GM21367 (cell line): ENCODE measurements at regions not wholly inside any gene's neighbourhood (a gene's known extent, or its start where the extent isn't known, plus 50 kb on each side); places are given as distances from the start of the nearest gene placed in this dataset.
"Not testable (repeated sequence)": the region's sequence is repeated elsewhere in the genome, so short reads cannot be mapped to it uniquely, and the experiment has no call there.

ENCODE experiments used
- ATAC-seq: cut with Tn5 transposase; IDR thresholded peaks from one replicate; pipeline ENCODE4 v1.9.1; 2021; ENCODE audit not compliant: unreplicated experiment

DNA sequence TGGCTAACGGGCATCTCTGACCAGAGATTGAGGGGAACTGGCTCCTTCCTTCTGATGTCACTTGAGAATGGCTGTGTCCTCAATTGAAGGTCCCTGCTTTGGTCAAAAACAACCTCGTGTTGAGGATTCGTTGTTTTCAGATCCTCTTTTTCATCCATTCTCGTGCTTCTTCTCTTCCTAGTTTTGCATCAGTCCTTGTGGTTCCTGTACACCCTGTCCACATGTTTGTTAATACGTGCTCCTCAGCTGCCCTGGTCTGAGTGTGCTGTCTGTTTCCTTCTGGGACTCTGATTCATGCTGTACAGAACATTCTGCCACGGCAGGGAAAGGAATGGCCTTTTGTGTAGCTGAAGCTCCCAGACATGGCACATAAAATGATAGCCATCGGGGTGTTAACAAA is 863.2 kb upstream of the GOT2 start:
- no peak for ATAC-seq

DNA sequence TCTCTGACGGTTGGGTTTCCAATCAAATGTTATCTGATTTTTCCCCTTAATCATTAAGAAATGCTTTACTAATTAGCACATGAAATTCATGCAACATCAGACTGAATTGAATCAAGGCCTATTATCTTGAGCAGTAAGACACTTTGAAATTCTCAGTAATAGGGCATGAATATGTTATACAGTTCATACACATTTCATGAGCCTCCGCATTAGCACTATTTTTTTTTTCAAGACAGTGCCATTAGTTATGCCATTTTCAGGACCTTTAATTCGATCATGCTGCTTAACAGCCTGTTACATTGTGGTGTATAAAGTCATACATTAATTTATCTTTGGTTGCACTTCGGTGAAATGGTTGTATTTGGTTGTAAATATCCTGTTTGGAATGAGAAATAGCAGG is 862.6 kb upstream of the GOT2 start:
- ATAC-seq = no peak

GRCh38 chr16:59593194-59593661 is 859.1 kb upstream of the GOT2 start:
- no peak for ATAC-seq

- no peak for ATAC-seq
Observed at GRCh38 chr16:59591480-59591879, 857.4 kb upstream of the GOT2 start.

DNA sequence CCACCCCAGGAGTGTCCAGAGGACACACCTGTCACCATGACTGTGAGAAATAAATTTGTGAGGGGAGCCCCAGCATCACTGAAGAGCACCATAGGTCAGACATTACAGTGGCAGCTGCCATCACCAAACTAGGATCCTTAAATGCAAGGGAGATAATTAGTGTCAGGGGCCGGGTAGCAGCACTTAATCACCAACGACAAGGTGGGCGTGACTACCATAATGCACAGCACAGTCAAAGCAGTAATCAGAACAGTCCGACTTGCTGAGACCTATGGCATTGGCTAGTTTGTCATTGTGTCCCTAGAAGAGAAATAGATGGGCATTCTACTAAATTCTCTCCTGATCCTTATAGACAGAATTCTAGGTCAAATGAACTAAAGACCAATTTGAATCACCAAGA is 856.7 kb upstream of the GOT2 start:
- no peak for ATAC-seq

- no peak for ATAC-seq
Observed at GRCh38 chr16:59586331-59586730, 852.2 kb upstream of the GOT2 start.

DNA sequence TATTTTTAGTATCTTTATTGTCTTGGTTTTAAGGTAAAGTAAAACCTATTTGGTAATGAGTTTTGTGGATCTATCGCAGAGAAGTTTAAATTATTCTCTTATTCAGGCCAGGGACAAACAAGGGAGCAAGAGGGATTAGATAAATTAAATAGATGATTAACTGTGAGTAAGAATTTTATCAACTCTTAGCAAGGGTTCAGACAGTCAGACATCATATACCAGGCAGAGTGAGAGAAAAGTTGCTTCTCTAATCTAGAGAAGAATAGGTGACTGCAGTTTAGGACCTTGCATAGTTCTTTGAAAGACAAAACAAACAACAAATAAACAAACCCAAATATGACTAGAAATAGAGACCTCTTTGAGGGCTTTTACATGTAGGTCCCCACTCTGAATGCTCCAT is 840.2 kb upstream of the GOT2 start:
- ATAC-seq = no peak

DNA sequence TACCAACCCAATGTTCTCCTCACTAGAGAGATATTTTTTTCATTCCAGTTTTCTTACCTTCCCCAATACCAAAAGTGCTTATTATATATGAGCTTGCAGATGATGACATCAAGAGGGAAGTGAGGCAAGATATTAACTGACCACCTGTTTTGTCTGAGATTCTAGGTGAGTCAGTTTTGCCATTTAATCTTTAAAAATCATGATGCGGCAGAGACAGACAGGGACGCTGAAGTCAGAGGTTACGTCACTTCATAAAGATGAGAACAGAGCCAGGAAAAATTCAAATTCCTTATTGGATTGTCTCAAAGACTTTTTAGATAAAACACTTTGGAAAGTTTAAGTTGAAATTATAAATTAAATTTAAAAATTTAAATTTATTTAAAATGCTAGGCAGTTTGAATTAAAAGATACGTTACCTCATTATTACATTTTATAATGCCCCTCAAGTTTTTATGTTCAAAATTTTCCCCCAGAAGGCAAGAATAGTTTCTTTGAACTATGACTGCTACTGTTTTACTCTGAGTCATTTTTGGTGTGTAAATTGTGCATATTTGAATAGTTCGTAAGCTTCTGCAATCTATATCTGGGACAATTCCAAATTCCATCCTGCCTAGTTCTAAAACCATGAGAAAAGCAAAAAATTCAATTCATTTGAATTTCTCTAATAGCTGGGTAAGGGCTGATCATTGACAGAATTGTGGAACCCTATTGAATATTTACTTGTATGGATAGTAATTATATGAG is 839.6 kb upstream of the GOT2 start:
- no peak for ATAC-seq

DNA sequence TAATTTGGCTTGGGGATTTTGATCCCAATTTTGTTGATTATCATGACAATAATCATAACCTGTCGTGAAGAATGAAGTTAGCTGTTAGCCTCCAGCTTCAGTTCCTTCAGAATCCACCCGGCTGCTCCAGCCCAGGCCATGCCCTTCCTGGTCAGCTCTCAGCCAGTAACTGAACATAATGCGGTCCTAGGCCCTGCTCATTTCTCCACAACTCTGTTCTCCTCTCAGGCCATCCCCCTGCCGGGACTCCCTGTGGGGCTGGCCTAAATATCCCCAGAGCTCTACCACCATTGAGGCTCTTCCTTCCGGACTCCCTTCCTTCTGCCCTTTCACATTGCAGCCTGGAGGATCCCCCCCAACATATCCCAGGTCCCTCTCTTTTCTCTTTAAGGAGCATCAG is 833.4 kb upstream of the GOT2 start:
- ATAC-seq = no peak

- ATAC-seq = no peak
Observed at GRCh38 chr16:59566446-59566845, 832.3 kb upstream of the GOT2 start.

- ATAC-seq = no peak
Observed at GRCh38 chr16:59558679-59559078, 824.6 kb upstream of the GOT2 start.

DNA sequence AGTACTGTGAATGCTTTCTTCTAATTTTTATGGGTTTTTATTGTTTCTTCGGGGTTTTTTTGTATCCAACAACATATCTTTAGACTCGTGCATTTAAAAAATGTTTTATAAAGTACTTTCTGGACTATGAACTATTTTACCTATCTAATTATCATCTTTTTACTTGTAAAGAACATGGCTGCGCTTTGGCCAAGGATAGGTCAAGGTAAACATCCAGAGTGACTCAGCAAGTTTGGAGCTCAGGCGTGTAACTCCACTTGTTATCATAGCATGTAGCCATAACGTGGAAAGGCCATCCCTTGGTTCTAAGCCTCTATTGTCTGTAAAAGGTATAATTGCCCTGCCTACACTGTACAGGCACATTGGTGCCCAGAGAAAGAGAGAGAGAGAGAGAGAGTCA is 818.0 kb upstream of the GOT2 start:
- ATAC-seq = no peak

- ATAC-seq = no peak
Observed at GRCh38 chr16:59545721-59546120, 811.6 kb upstream of the GOT2 start.

DNA sequence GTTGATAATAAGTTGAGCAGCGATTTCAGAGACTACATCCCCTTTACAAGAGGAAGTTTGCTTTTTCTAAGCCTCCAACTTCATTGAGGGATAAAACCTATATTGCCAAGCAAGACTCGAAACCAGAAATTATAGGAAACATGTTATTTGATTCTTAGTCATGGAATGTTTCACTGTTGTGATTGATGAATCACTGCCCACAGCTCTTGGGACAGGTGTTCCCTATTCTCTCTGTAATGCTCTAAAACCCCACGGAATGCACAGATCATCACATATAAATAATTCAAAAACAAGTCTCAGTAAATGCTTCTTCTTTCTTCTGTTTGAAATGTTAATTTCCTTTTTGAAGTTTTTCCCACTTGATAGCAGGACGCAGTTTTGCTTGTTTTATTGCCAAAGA is 809.5 kb upstream of the GOT2 start:
- ATAC-seq = no peak

DNA sequence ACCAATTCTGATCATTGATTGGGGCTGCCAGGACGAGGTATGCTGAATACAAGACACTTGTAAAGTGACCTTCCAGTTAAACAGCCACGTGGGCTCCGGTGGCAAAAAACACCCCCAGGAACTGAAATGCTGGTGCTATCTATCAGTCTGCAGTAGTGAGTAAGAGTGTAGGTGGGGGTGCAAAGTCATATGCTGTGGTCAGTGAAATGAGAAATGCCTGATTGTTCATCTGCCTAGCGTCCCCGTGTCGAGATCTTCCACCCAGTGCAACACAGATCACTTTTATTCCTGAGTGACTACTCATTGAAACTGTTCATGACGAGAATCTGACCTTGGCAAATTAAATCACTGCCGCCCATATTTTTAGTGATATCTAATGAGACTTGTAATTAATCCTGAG is 806.5 kb upstream of the GOT2 start:
- ATAC-seq = no peak

- no peak for ATAC-seq
Observed at GRCh38 chr16:59535298-59535697, 801.2 kb upstream of the GOT2 start.

DNA sequence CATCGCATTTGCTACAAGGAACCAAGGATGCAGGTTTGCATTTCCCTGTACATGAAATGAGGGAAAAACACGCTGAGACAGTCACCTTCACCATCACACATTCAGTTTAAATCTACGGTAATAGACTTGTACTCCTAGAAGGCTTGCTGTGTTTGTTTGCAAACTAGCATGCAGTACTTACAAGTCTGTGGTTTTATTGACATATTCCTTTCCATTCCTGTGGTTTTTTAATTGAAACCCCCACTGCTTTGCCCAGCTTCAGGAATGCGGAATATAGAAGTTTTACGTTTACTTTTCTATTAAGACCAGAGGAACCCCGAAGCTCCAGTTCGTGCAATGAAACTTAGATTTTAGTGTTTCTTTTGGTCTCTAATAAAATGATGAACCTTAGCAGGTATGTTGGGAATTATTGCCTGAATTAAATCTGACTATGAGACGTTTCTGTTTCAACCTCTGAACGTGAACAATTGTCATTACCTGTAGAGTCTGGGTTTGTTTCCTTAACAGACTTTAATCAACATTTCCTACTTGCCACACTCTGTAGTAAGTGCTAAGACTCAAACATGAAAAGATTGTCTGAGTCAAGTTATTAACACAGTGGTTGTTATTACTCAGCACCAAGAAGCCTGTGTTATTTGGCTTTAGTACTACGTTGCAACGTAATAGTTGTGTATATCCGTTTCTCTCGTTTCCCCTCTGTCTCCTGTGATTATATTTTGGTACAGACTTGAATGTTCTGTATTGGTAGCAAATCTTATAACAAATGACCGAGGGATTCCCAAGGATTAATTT is 793.3 kb upstream of the GOT2 start:
- no peak for ATAC-seq

DNA sequence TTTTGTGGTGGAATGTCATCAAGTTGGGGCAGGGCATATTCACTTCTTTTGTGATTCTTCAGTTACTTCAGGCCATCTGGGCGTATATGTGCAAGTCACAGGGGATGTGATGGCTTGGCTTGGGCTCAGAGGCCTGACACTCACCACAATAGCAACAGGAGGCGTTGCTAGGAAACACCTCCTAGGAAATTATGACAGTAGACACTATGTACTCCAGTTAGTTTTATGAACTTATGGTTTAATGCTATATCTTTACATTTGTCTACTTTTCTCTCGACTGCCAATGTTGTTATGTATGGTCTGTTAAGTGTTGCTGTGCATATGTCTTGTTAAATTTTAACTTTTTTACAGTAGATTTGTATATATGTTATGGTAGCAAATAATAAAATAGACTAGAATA is 788.7 kb upstream of the GOT2 start:
- no peak for ATAC-seq

DNA sequence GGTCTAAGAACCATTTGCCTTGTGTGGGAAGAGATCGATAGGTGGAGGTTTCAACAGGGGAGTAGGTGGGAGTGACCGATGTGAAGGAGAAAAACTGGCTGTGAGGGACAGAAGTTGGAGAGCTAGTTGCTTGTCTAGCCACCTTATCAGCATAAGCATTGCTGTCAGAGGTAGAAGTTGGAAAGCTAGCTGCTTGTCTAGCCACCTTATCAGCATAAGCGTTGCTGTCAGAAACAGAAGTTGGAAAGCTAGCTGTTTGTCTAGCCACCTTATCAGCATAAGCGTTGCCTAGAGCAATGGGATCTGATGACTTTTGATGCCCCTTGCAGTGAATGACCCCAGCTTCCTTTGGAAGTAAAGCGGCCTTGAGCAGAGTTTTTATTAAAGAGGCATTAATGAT is 784.6 kb upstream of the GOT2 start:
- not testable (repeated sequence) for ATAC-seq

- no peak for ATAC-seq
Observed at GRCh38 chr16:59514651-59515050, 780.5 kb upstream of the GOT2 start.

GRCh38 chr16:59510008-59510424 is 775.9 kb upstream of the GOT2 start:
- ATAC-seq = no peak

DNA sequence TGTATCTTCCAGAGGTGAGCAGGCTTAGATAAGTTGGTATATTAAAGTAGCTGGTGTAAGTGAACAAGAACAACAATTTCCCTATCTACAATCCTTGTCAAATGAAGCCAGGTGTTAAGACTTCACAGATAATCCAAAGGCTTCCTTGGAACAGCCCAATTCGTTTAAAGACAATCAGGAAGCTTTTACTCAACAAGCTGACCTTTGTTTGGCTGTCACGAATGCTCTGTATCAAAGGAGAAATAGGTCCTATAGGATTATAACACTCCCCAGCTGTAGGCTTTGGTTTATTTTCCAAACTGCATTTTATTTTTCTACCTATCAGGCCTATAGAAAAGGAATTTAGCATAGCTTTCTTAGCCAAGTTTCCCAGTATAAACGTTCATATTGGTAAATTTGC is 766.5 kb upstream of the GOT2 start:
- no peak for ATAC-seq
